SK-N-SH treated with all-trans-retinoic acid at 6 μM for 48 hours (cell line): ENCODE measurements at regions not wholly inside any gene's neighbourhood (a gene's known extent, or its start where the extent isn't known, plus 50 kb on each side); places are given as distances from the start of the nearest gene placed in this dataset.

ENCODE experiments used
- ATAC-seq: fragments of 200-7000 bp; cut with Tn5 transposase; 3 replicates; pipeline ENCODE4 v1.9.1; 2020; ENCODE audit warnings: mild to moderate bottlenecking, moderate library complexity
- ARNTL ChIP-seq: fragments of 450-650 bp; formaldehyde crosslinking; IDR thresholded peaks from 2 replicates; pipeline ENCODE4 v1.5.0; 2020; ENCODE audit warnings: low read depth, mild to moderate bottlenecking, moderate library complexity, borderline replicate concordance
- BACH2 ChIP-seq: fragments of 250-450 bp; sonication (Bioruptor Pico); IDR thresholded peaks from 2 replicates; pipeline ENCODE4 v1.9.0; 2021; ENCODE audit warnings: mild to moderate bottlenecking, borderline replicate concordance
- CREB5 ChIP-seq: fragments of 250-450 bp; sonication (Bioruptor Pico); IDR thresholded peaks from 2 replicates; pipeline ENCODE4 v1.5.1; 2020; ENCODE audit warnings: low read depth, mild to moderate bottlenecking, moderate library complexity
- CSDC2 ChIP-seq: fragments of 250-450 bp; sonication (Bioruptor Pico); IDR thresholded peaks from 2 replicates; pipeline ENCODE4 v1.5.0; 2020; ENCODE audit warnings: mild to moderate bottlenecking, moderate library complexity
- CSRNP3 ChIP-seq: fragments of 250-450 bp; sonication (Bioruptor Pico); IDR thresholded peaks from 2 replicates; pipeline ENCODE4 v1.5.1; 2021; ENCODE audit warnings: mild to moderate bottlenecking, moderate library complexity
- GLIS3 ChIP-seq: fragments of 250-450 bp; sonication (Bioruptor Pico); IDR thresholded peaks from 2 replicates; pipeline ENCODE4 v1.5.0; 2020; ENCODE audit warnings: mild to moderate bottlenecking, moderate library complexity
- ISL1 ChIP-seq: fragments of 250-450 bp; sonication (Bioruptor Pico); IDR thresholded peaks from 2 replicates; pipeline ENCODE4 v2.1.2; 2022; ENCODE audit warnings: mild to moderate bottlenecking, moderate library complexity
- OSR1 ChIP-seq: fragments of 250-450 bp; sonication (Bioruptor Pico); IDR thresholded peaks from 2 replicates; pipeline ENCODE4 v1.8.0; 2022; ENCODE audit warnings: moderate library complexity, mild to moderate bottlenecking, inconsistent platforms
- PATZ1 ChIP-seq: fragments of 250-450 bp; sonication (Bioruptor Pico); IDR thresholded peaks from 2 replicates; pipeline ENCODE4 v1.8.0; 2020; ENCODE audit warnings: mild to moderate bottlenecking, moderate library complexity, borderline replicate concordance
- PPARA ChIP-seq: fragments of 250-450 bp; sonication (Bioruptor Pico); IDR thresholded peaks from 2 replicates; pipeline ENCODE4 v1.5.0; 2020; ENCODE audit warnings: mild to moderate bottlenecking, borderline replicate concordance
- RARB ChIP-seq: fragments of 250-450 bp; sonication (Bioruptor Pico); IDR thresholded peaks from 2 replicates; pipeline ENCODE4 v1.8.0; 2021; ENCODE audit warnings: mild to moderate bottlenecking, moderate library complexity
- SNAI2 ChIP-seq: fragments of 250-450 bp; sonication (Bioruptor Pico); IDR thresholded peaks from 2 replicates; pipeline ENCODE4 v1.5.0; 2020; ENCODE audit warnings: mild to moderate bottlenecking, moderate library complexity
- TCF4 ChIP-seq: fragments of 250-450 bp; sonication (Bioruptor Pico); IDR thresholded peaks from 2 replicates; pipeline ENCODE4 v1.8.0; 2021; ENCODE audit warnings: mild to moderate bottlenecking, moderate library complexity, borderline replicate concordance
- TOX ChIP-seq: fragments of 250-450 bp; sonication (Bioruptor Pico); IDR thresholded peaks from 2 replicates; pipeline ENCODE4 v1.8.0; 2021; ENCODE audit warnings: mild to moderate bottlenecking, moderate library complexity, borderline replicate concordance
- TSHZ2 ChIP-seq: fragments of 250-450 bp; sonication (Bioruptor Pico); IDR thresholded peaks from 2 replicates; pipeline ENCODE4 v1.5.0; 2020; ENCODE audit warnings: mild to moderate bottlenecking, moderate library complexity
- ZFP3 ChIP-seq: fragments of 250-450 bp; sonication (Bioruptor Pico); IDR thresholded peaks from 2 replicates; pipeline ENCODE4 v1.5.0; 2020; ENCODE audit warnings: mild to moderate bottlenecking, moderate library complexity
- ZNF565 ChIP-seq: fragments of 450-650 bp; formaldehyde crosslinking; conservative IDR thresholded peaks from 2 replicates; pipeline ENCODE4 v1.5.0; 2020; ENCODE audit warnings: low read depth, mild to moderate bottlenecking, moderate library complexity
- ZNF70 ChIP-seq: fragments of 450-650 bp; formaldehyde crosslinking; IDR thresholded peaks from 2 replicates; pipeline ENCODE4 v1.5.0; 2020; ENCODE audit warnings: mild to moderate bottlenecking, moderate library complexity
- ZNF8 ChIP-seq: fragments of 450-650 bp; formaldehyde crosslinking; IDR thresholded peaks from 2 replicates; pipeline ENCODE4 v1.5.0; 2020; ENCODE audit warnings: mild to moderate bottlenecking, moderate library complexity
- TF ChIP-seq, protein P1 (sequence below): fragments of 250-450 bp; sonication (Bioruptor Pico); IDR thresholded peaks from 2 replicates; pipeline ENCODE4 v1.8.0; 2021; ENCODE audit warnings: low read depth, mild to moderate bottlenecking, moderate library complexity, borderline replicate concordance

- TF ChIP-seq, protein P1, sequence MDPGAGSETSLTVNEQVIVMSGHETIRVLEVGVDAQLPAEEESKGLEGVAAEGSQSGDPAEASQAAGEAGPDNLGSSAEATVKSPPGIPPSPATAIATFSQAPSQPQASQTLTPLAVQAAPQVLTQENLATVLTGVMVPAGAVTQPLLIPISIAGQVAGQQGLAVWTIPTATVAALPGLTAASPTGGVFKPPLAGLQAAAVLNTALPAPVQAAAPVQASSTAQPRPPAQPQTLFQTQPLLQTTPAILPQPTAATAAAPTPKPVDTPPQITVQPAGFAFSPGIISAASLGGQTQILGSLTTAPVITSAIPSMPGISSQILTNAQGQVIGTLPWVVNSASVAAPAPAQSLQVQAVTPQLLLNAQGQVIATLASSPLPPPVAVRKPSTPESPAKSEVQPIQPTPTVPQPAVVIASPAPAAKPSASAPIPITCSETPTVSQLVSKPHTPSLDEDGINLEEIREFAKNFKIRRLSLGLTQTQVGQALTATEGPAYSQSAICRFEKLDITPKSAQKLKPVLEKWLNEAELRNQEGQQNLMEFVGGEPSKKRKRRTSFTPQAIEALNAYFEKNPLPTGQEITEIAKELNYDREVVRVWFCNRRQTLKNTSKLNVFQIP (CRISPR knock-in tag), result no peak
- TF ChIP-seq TCF4 (CRISPR knock-in tag) (0 out of 2 replicates have a peak, but pooled peaks have one; percentile 57), SNAI2 (CRISPR knock-in tag) (no peak), CSRNP3 (no peak), ZFP3 (CRISPR knock-in tag) (no peak), ZNF8 (no peak), PATZ1 (CRISPR knock-in tag) (no peak), ZNF565 (CRISPR knock-in tag) (no peak)
- no peak for ATAC-seq
These were observed 73.7 kb downstream of the SPATA31C2 start for GRCh38 chr9:88064554-88064953.

- no peak for TF ChIP-seq ARNTL (CRISPR knock-in tag)
- TF ChIP-seq ZNF8, result no peak
- no peak for TF ChIP-seq CREB5 (CRISPR knock-in tag)
- no peak for ATAC-seq
These were observed 77.5 kb downstream of the SPATA31C2 start for GRCh38 chr9:88060746-88061145.

DNA sequence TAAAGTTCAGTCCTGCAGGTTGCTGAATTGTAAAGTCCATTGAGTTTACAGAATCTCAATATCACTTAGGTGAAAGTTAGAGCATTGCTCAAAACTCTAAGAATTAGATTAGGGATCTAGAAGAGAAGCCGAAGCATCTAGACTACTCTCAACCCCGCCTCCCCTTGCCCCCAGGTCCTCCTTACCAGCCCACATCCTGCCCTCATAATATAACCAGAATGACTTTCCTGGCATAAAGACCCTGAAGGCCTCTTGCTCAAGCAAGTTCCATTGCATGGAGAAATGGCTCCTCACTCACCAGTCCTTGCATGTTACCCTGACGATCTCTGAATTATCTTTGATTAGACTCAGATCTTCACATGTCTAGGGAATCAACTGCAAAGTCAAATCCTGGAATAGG lies 78.8 kb downstream of the SPATA31C2 start:
- ATAC-seq, result no peak
- no peak for TF ChIP-seq TOX (CRISPR knock-in tag)
- TF ChIP-seq RARB, result no peak
- no peak for TF ChIP-seq CSDC2 (CRISPR knock-in tag)
- TF ChIP-seq GLIS3, result no peak
- no peak for TF ChIP-seq BACH2 (CRISPR knock-in tag)
- TF ChIP-seq OSR1, result no peak
- no peak for TF ChIP-seq SNAI2 (CRISPR knock-in tag)
- no peak for TF ChIP-seq ZFP3 (CRISPR knock-in tag)
- no peak for TF ChIP-seq PATZ1 (CRISPR knock-in tag)
- no peak for TF ChIP-seq ZNF70 (CRISPR knock-in tag)
- no peak for TF ChIP-seq CSRNP3
- TF ChIP-seq ISL1 (CRISPR knock-in tag), result no peak
- no peak for TF ChIP-seq TSHZ2 (CRISPR knock-in tag)
- no peak for TF ChIP-seq PPARA
